SK-N-MC (cell line): ENCODE measurements at regions not wholly inside any gene's neighbourhood (a gene's known extent, or its start where the extent isn't known, plus 50 kb on each side); places are given as distances from the start of the nearest gene placed in this dataset.
"Not testable (repeated sequence)": the region's sequence is repeated elsewhere in the genome, so short reads cannot be mapped to it uniquely, and the experiment has no call there.

ENCODE experiments used
- DNase-seq: peaks from one replicate; pipeline ENCODE4 v3.0.0-alpha.2; 2011; ENCODE audit warnings: low read depth, low spot score
- H3K27ac ChIP-seq: fragments of 200-600 bp; sonication (generic); 2 replicates; pipeline ENCODE4 v1.5.1; 2016; ENCODE audit warnings: mixed run types
- H3K36me3 ChIP-seq: fragments of 200-600 bp; sonication (generic); 2 replicates; pipeline ENCODE4 v1.6.1; 2017; ENCODE audit warnings: antibody characterized with exemption, low read length, mixed read lengths; ENCODE audit not compliant: insufficient read depth
- H3K4me3 ChIP-seq: fragments of 200-600 bp; sonication (generic); 2 replicates; pipeline ENCODE4 v1.5.1; 2016
- H3K9ac ChIP-seq: fragments of 200-600 bp; sonication (generic); 2 replicates; pipeline ENCODE4 v1.8.0; 2017; ENCODE audit warnings: mixed run types, mixed read lengths; ENCODE audit not compliant: insufficient read length
- H3K9me3 ChIP-seq: fragments of 200-600 bp; sonication (generic); 2 replicates; pipeline ENCODE4 v1.6.1; 2017; ENCODE audit warnings: low read depth, mild to moderate bottlenecking, antibody characterized with exemption, low read length, moderate library complexity, mixed read lengths
- EZH2 ChIP-seq: fragments of 200-600 bp; sonication (generic); IDR thresholded peaks from one replicate; pipeline ENCODE4 v1.6.1; 2017; ENCODE audit warnings: antibody characterized with exemption
- FOXP2 ChIP-seq: optimal IDR thresholded peaks from 2 replicates; pipeline ENCODE3; 2011; ENCODE audit warnings: mild to moderate bottlenecking, moderate library complexity; ENCODE audit not compliant: insufficient read depth; ENCODE audit errors: extremely low read length, control extremely low read depth
- POLR2AphosphoS5 ChIP-seq: IDR thresholded peaks from 2 replicates; pipeline ENCODE4 v1.6.1; 2012; ENCODE audit warnings: mild to moderate bottlenecking, low read depth, low read length, borderline replicate concordance

- Histone ChIP-seq H3K4me3 (no peak overlapping the region), H3K27ac (no peak overlapping the region), H3K9ac (no peak overlapping the region), H3K36me3 (no peaks in the 10 kb centered on the region), H3K9me3 (no peaks in the 10 kb centered on the region)
- DNase-seq, result no peak
- TF ChIP-seq POLR2AphosphoS5 (no peak), FOXP2 (no peak), EZH2 (no peak)
These were observed 61.8 kb downstream of the SDR9C7 start for GRCh38 chr12:56872366-56872765.

GRCh38 chr12:56867216-56867615 is 67.0 kb downstream of the SDR9C7 start:
- Histone ChIP-seq H3K9me3 (peaks cover 17% of the 10 kb centered on the region), H3K27ac (no peak overlapping the region), H3K36me3 (no peaks in the 10 kb centered on the region), H3K4me3 (no peak overlapping the region), H3K9ac (no peak overlapping the region)
- DNase-seq, result no peak
- TF ChIP-seq FOXP2 (no peak), POLR2AphosphoS5 (no peak), EZH2 (no peak)

- no peaks in the 10 kb centered on the region for H3K36me3 ChIP-seq
- TF ChIP-seq POLR2AphosphoS5, result no peak
- no peak for TF ChIP-seq EZH2
- TF ChIP-seq FOXP2, result no peak
- H3K9ac ChIP-seq, result no peak overlapping the region
- H3K27ac ChIP-seq, result no peak overlapping the region
- peaks cover 17% of the 10 kb centered on the region for H3K9me3 ChIP-seq
- no peak overlapping the region for H3K4me3 ChIP-seq
- no peak for DNase-seq
These were observed 67.7 kb downstream of the SDR9C7 start for GRCh38 chr12:56866493-56866892.

GRCh38 chr12:56864318-56864717 is 69.9 kb downstream of the SDR9C7 start:
- peaks cover 17% of the 10 kb centered on the region for H3K9me3 ChIP-seq
- H3K9ac ChIP-seq, result no peak overlapping the region

GRCh38 chr12:56863789-56864188 is 70.4 kb downstream of the SDR9C7 start:
- Histone ChIP-seq H3K9ac (no peak overlapping the region), H3K4me3 (no peak overlapping the region), H3K36me3 (no peaks in the 10 kb centered on the region), H3K27ac (no peak overlapping the region), H3K9me3 (peaks cover 17% of the 10 kb centered on the region)
- TF ChIP-seq EZH2 (no peak), FOXP2 (no peak), POLR2AphosphoS5 (no peak)
- no peak for DNase-seq

More at GRCh38 chr12:56864318-56864717, 69.9 kb downstream of the SDR9C7 start:
- Histone ChIP-seq H3K27ac (no peak overlapping the region), H3K4me3 (no peak overlapping the region), H3K36me3 (no peaks in the 10 kb centered on the region)
- DNase-seq, result no peak
- TF ChIP-seq POLR2AphosphoS5 (no peak), EZH2 (no peak), FOXP2 (no peak)

- no peaks in the 10 kb centered on the region for H3K36me3 ChIP-seq
- H3K9me3 ChIP-seq, result peaks cover 17% of the 10 kb centered on the region
- TF ChIP-seq POLR2AphosphoS5, result no peak
- TF ChIP-seq FOXP2, result no peak
- TF ChIP-seq EZH2, result no peak
These were observed 71.9 kb downstream of the SDR9C7 start for GRCh38 chr12:56862264-56862663.

GRCh38 chr12:56853392-56853978 is 80.7 kb downstream of the SDR9C7 start:
- H3K27ac ChIP-seq, DNase-seq, H3K9me3 ChIP-seq, H3K36me3 ChIP-seq, H3K9ac ChIP-seq, H3K4me3 ChIP-seq: not testable (repeated sequence)

More at GRCh38 chr12:56862264-56862663, 71.9 kb downstream of the SDR9C7 start:
- Histone ChIP-seq H3K27ac (no peak overlapping the region), H3K4me3 (no peak overlapping the region), H3K9ac (no peak overlapping the region)
- no peak for DNase-seq

GRCh38 chr12:56851462-56851861 is 82.7 kb downstream of the SDR9C7 start:
- DNase-seq, result no peak
- H3K27ac ChIP-seq, result no peak overlapping the region
- no peak overlapping the region for H3K4me3 ChIP-seq
- no peaks in the 10 kb centered on the region for H3K36me3 ChIP-seq
- TF ChIP-seq EZH2, result no peak
- TF ChIP-seq FOXP2, result no peak
- TF ChIP-seq POLR2AphosphoS5, result no peak
- H3K9me3 ChIP-seq, result no peaks in the 10 kb centered on the region
- H3K9ac ChIP-seq, result no peak overlapping the region

- Histone ChIP-seq H3K36me3 (no peaks in the 10 kb centered on the region), H3K4me3 (no peak overlapping the region), H3K9me3 (no peaks in the 10 kb centered on the region), H3K27ac (no peak overlapping the region), H3K9ac (no peak overlapping the region)
- no peak for TF ChIP-seq EZH2
- TF ChIP-seq FOXP2, result no peak
- TF ChIP-seq POLR2AphosphoS5, result no peak
- DNase-seq, result no peak
These were observed 77.8 kb downstream of the HSD17B6 start for GRCh38 chr12:56840922-56841321.
